NCI-H2196 treated with DMSO at 0.1 percent for 48 hours (cell line): ENCODE measurements at regions not wholly inside any gene's neighbourhood (a gene's known extent, or its start where the extent isn't known, plus 50 kb on each side); places are given as distances from the start of the nearest gene placed in this dataset.
A peak's percentile ranks its signal among the peaks of the same experiment; 100 is the strongest.
"Not testable (repeated sequence)": the region's sequence is repeated elsewhere in the genome, so short reads cannot be mapped to it uniquely, and the experiment has no call there.

ENCODE experiments used
- DNase-seq: peaks from one replicate; lab custom pipeline; 2025; ENCODE audit not compliant: unreplicated experiment; lab: John Stamatoyannopoulos, UW

GRCh38 chr1:213761845-213762407 lies 225.8 kb upstream of the PROX1 start:
- no peak for DNase-seq

GRCh38 chr1:213767683-213768082 lies 220.1 kb upstream of the PROX1 start:
- DNase-seq: no peak

- DNase-seq: no peak
Measured at GRCh38 chr1:213772128-213773063, 215.4 kb upstream of the PROX1 start.

- DNase-seq: no peak
Measured at GRCh38 chr1:213773975-213774374, 213.8 kb upstream of the PROX1 start.

- DNase-seq: no peak
Measured at GRCh38 chr1:213776969-213777368, 210.8 kb upstream of the PROX1 start.

- no peak for DNase-seq
Measured at GRCh38 chr1:213779228-213779627, 208.5 kb upstream of the PROX1 start.

- no peak for DNase-seq
Measured at GRCh38 chr1:213782941-213783672, 204.7 kb upstream of the PROX1 start.

- DNase-seq: no peak
Measured at GRCh38 chr1:213783893-213784292, 203.9 kb upstream of the PROX1 start.

- no peak for DNase-seq
Measured at GRCh38 chr1:213786683-213787082, 201.1 kb upstream of the PROX1 start.

- no peak for DNase-seq
Measured at GRCh38 chr1:213790565-213790964, 197.2 kb upstream of the PROX1 start.

GRCh38 chr1:213793482-213794067 lies 194.2 kb upstream of the PROX1 start:
- DNase-seq: no peak

GRCh38 chr1:213796525-213796924 lies 191.2 kb upstream of the PROX1 start:
- no peak for DNase-seq

GRCh38 chr1:213808288-213808687 lies 179.5 kb upstream of the PROX1 start:
- not testable (repeated sequence) for DNase-seq

- DNase-seq: no peak
Measured at GRCh38 chr1:213817156-213817555, 170.6 kb upstream of the PROX1 start.

- DNase-seq: peak; percentile 20
Measured at GRCh38 chr1:213820362-213821149, 167.2 kb upstream of the PROX1 start.

- no peak for DNase-seq
Measured at GRCh38 chr1:213821175-213821942, 166.4 kb upstream of the PROX1 start.

- DNase-seq: no peak
Measured at GRCh38 chr1:213821943-213822334, 165.8 kb upstream of the PROX1 start.

- no peak for DNase-seq
Measured at GRCh38 chr1:213826891-213827290, 160.9 kb upstream of the PROX1 start.

- DNase-seq: no peak
Measured at GRCh38 chr1:213828867-213829266, 158.9 kb upstream of the PROX1 start.

GRCh38 chr1:213829780-213830179 lies 158.0 kb upstream of the PROX1 start:
- no peak for DNase-seq
